GM21447 (cell line): ENCODE measurements at regions not wholly inside any gene's neighbourhood (a gene's known extent, or its start where the extent isn't known, plus 50 kb on each side); places are given as distances from the start of the nearest gene placed in this dataset.

ENCODE experiments used
- ATAC-seq: cut with Tn5 transposase; IDR thresholded peaks from one replicate; pipeline ENCODE4 v1.9.1; 2021; ENCODE audit not compliant: unreplicated experiment

GRCh38 chr3:159637883-159638542, 350.6 kb upstream of the IL12A start:
- ATAC-seq, result no peak

GRCh38 chr3:159640225-159640624, 348.4 kb upstream of the IL12A start:
- ATAC-seq, result no peak

GRCh38 chr3:159643406-159643805, 345.2 kb upstream of the IL12A start:
- no peak for ATAC-seq

DNA sequence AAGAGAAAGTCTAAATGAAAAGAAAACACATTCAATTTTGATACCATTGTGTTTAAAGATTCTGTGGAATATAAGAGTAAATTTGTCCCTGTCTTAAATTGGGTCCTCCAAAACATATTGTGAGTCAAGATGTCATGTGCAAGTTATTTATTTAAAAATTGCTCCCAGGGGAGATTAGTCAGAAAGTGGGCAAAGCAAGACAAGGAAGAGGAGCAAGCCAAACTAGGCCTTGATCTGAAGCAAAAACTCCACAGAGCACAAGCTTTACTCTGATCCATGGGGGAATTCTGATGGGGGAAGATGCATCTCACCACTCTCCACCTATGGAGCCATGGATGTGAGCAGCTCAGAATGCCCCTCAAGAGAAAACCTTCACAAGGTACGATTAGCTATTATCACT, 342.8 kb upstream of the IL12A start:
- ATAC-seq, result no peak

DNA sequence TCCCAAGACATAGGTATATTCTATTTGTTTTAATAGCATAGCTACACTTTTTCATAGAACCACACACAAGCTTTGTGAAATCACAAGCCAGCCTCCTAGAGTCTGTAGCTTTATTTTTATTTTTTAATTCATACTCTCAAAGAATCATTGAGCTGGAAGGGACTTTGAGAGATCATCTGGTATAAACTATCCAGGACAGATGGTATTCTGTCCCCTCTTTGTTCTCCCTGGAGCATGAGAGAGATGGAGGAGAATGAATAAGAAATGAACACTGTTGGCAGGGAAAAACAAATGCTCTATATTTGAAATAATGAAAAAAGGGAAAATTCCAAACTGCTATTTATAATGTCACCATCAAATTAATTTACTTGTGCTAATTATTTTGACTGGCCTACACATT, 338.7 kb upstream of the IL12A start:
- ATAC-seq, result no peak

- no peak for ATAC-seq
These were observed 337.9 kb upstream of the IL12A start for GRCh38 chr3:159650726-159651125.

- ATAC-seq, result no peak
These were observed 336.2 kb upstream of the IL12A start for GRCh38 chr3:159652452-159652851.

- no peak for ATAC-seq
These were observed 334.2 kb upstream of the IL12A start for GRCh38 chr3:159654183-159655134.

- no peak for ATAC-seq
These were observed 333.4 kb upstream of the IL12A start for GRCh38 chr3:159655202-159655601.

GRCh38 chr3:159657176-159657575, 331.5 kb upstream of the IL12A start:
- no peak for ATAC-seq

DNA sequence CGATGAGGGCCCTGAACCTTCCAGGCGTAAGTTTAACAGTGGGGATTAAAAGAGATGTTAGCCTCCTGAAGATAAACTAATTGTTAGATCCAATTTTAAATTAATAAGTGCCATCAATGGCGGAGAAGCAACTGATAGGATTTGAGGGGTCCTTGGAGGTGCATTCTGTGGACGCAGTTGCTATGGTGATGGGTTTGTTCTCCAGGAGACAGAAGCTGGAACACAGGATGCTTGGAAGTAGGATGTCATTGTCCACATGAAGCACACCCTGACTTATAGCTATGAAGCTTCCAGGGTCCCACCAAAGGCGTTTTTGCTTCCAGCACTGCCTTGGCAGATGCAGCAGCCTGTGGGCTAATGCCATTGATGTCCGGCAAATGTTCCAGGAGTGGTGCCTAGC, 331.0 kb upstream of the IL12A start:
- ATAC-seq, result no peak

- ATAC-seq, result no peak
These were observed 328.3 kb upstream of the IL12A start for GRCh38 chr3:159660326-159660725.

DNA sequence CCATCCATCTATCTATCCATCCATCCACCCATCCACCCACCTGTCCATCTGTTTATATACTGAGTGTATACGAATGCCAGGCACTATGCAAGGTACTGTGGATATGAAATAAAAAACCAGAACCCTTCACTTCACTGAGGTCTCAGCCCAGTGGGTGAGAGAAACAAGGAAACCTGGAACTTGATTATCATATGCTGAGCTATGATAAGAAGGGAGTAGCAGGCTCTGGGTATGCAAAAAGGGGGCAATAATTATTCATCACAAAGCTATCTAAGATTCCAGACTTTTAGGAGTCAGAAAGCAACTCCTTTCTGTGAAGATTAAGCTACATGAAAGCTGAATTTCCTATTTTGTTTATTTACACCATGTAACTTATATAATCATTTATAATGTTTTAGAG, 327.7 kb upstream of the IL12A start:
- ATAC-seq, result no peak

DNA sequence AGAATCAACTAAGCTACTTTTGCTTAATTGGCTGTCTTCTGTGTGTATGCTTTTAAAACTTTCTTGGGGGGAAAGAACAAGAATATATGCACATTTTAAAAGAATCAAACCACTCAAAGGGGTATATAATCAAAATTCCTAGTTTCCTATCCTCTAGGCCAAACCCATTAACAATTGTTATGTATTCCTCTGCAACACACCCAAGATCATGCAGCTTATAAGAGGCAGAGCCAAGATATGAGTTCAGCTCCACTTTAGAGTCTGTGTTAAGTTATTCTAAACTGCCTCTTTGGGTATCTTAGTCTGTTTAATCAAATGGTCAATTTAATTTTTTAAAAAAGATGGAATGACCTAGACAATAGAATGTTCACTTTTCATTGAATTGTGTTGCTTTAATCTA, 326.1 kb upstream of the IL12A start:
- ATAC-seq, result no peak

DNA sequence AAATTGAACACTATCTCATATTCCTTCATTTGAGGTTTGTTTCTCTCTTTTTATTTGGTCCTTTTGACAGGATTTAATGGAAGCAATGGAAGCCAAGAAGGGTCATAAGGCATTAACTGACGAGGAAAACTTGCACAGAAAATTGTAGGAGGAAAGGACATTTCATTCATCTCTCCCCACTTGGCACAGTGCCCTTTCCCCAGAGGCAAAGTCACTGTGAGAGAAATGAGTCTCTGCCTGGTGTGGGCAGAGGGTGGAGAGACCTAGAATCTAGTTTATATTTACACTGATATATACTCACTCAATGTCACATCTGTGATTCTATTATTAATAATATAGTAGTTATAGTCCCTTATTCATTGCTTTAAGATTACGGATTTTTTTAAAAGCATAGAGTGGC, 324.6 kb upstream of the IL12A start:
- no peak for ATAC-seq

- ATAC-seq, result no peak
These were observed 324.0 kb upstream of the IL12A start for GRCh38 chr3:159664653-159665052.

DNA sequence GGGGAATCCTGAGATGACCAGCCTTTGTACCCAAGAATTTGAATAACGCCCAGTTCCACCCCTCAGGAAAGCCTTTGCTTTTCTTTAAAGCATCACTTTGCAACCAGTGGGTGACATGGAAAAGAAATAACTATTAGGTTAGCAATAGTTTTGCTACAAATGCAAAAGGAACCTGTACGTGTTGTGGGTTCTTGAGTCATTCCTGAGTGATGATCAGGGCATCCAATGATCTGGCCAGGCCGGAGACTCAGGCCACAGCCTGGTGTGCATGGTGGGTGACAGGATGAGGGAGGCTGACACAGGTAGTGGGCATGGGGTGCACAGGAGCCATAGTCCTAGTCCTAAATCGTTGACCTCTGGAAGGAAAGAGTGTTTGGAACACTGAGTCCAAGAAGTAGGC, 321.4 kb upstream of the IL12A start:
- no peak for ATAC-seq

- no peak for ATAC-seq
These were observed 320.2 kb upstream of the IL12A start for GRCh38 chr3:159668461-159668860.

DNA sequence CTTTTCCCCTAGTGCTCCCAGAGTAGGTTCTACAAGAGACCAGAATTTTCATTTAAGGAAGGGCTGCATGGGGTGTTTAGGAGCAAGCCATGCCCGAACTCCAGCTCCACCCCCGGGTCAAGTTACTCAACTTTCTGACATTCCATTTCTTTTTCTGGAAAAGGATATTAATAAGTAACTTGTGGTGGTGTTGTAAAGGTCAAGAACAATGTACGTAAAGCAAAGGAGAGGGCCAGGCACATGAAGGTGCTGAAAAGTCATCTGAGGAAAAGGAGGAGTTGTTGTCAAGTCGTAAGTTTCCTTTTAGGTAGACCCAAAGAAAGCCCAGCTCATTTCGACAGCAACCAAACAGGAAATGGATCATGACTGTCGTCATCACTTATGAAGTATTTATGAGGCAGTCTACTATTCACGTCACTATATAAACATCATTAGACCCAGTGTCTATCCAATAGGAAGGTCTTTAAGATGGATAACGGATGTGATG, 319.6 kb upstream of the IL12A start:
- no peak for ATAC-seq

DNA sequence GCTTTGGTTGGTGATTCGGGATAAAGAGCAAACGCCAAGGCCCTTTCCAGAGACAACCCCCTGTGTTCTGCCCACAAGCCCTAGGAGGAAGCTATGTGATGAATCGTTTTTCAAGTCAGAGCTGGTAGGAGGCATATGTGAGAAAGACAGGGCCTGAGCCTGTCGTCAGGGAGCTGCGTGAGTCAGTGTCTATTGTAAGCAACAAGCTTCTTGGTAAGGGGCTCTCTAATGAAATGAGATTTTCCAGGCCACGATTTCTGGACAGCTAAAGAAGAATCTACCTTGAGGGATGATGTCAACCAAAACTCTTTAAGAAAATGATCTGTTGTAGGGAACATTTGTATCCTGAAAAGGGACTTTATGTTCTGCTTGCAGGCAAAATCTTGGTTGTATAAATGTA, 318.9 kb upstream of the IL12A start:
- no peak for ATAC-seq

- ATAC-seq, result no peak
These were observed 315.6 kb upstream of the IL12A start for GRCh38 chr3:159672728-159673688.
